ENCODE measurements at regions not wholly inside any gene's neighbourhood (a gene's known extent, or its start where the extent isn't known, plus 50 kb on each side); places are given as distances from the start of the nearest gene placed in this dataset.

GRCh38 chr10:117688358-117688757 lies 145.8 kb downstream of the EMX2 start:
- TF ChIP-seq, protein P1, sequence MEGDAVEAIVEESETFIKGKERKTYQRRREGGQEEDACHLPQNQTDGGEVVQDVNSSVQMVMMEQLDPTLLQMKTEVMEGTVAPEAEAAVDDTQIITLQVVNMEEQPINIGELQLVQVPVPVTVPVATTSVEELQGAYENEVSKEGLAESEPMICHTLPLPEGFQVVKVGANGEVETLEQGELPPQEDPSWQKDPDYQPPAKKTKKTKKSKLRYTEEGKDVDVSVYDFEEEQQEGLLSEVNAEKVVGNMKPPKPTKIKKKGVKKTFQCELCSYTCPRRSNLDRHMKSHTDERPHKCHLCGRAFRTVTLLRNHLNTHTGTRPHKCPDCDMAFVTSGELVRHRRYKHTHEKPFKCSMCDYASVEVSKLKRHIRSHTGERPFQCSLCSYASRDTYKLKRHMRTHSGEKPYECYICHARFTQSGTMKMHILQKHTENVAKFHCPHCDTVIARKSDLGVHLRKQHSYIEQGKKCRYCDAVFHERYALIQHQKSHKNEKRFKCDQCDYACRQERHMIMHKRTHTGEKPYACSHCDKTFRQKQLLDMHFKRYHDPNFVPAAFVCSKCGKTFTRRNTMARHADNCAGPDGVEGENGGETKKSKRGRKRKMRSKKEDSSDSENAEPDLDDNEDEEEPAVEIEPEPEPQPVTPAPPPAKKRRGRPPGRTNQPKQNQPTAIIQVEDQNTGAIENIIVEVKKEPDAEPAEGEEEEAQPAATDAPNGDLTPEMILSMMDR (IDR thresholded peaks at IDR 0.05): no peak
- TF ChIP-seq POLR2A (IDR thresholded peaks at IDR 0.05) (no peak), EP300 (IDR thresholded peaks at IDR 0.05) (no peak)
